KOPT-K1 (cell line): ENCODE measurements at regions not wholly inside any gene's neighbourhood (a gene's known extent, or its start where the extent isn't known, plus 50 kb on each side); places are given as distances from the start of the nearest gene placed in this dataset.

Source experiments
- H3K27ac ChIP-seq: fragments of 200-600 bp; sonication (generic); 2 replicates; pipeline ENCODE4 v1.5.1; 2016; ENCODE audit warnings: antibody characterized with exemption, mild to moderate bottlenecking, low read depth, low read length; ENCODE audit not compliant: poor library complexity, severe bottlenecking
- H3K36me3 ChIP-seq: fragments of 200-600 bp; sonication (generic); 2 replicates; pipeline ENCODE4 v1.5.1; 2017; ENCODE audit warnings: antibody characterized with exemption, mild to moderate bottlenecking, low read length, moderate library complexity; ENCODE audit not compliant: insufficient read depth
- H3K9me3 ChIP-seq: fragments of 200-600 bp; sonication (generic); 2 replicates; pipeline ENCODE4 v1.5.1; 2017; ENCODE audit warnings: antibody characterized with exemption, low read length, mild to moderate bottlenecking; ENCODE audit not compliant: insufficient read depth, poor library complexity, severe bottlenecking

DNA sequence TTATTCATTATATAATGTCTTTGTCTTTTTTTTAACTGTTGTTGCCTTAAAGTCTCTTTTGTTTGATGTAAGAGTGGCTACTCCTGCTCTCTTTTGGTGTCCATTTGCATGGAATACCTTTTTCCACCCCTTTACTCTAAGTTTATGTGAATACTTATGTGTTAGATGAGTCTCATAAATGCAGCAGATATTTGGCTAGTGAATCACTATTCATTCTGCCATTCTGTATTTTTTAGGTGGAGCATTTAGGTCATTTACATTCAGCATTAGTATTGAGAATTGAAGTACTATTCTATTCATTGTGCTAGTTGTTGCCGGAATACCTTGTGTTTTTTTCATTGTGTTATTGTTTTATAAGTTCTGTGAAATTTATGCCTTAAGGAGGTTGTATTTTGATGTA, 317.1 kb downstream of the ANXA1 start:
- H3K27ac ChIP-seq, result no peak overlapping the region
- H3K36me3 ChIP-seq, result no peaks in the 10 kb centered on the region
- H3K9me3 ChIP-seq, result no peaks in the 10 kb centered on the region

DNA sequence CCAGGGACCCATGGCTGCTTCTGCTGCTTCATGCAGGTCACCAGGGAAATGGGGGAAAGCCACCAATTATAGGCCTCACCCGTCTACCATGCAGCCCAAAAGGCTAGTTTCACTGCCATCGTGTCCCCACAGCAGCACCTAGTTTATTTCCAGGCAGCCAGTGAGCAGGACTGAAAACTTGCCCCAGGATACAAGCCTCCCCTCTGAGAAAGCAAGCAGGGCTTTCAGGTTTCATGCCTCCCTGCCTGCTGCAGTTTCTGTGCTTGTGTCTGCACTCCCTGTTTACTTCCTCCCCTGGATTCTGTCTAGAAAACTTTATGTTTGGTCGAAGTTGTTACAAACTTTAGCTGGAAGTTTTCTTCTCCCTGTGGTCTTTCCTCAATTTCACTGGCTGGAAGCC, 319.1 kb downstream of the ANXA1 start:
- Histone ChIP-seq H3K36me3 (no peaks in the 10 kb centered on the region), H3K9me3 (no peaks in the 10 kb centered on the region), H3K27ac (no peak overlapping the region)

DNA sequence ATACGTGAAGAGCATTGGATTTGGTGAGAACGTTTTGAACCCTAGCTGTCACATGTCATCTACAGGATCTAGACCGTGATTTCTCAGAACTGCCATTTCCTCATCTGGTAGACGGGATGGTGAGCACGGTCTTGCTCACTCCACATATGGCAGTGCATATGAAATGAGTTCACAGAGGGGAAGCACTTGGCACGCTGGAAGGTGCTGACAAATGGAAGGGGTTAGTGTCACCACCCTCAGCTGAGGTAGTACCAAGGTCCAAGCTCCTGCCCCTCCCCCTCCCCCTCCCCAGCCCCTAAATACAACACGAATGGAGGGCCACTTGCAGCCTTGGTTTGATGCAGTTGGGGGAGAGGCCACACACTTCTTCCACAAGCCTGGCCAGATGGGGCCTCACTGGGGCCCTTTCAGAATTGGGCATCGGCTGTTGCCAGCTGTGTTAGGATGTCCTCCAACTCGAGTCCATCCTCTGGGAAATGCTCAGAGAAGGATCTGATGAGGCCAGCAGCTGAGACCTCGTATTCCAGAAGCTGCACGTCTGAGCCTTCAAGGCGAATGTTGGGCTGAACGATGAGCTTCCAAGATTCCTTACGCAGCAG, 322.4 kb downstream of the ANXA1 start:
- Histone ChIP-seq H3K27ac (no peak overlapping the region), H3K9me3 (no peaks in the 10 kb centered on the region), H3K36me3 (no peaks in the 10 kb centered on the region)

DNA sequence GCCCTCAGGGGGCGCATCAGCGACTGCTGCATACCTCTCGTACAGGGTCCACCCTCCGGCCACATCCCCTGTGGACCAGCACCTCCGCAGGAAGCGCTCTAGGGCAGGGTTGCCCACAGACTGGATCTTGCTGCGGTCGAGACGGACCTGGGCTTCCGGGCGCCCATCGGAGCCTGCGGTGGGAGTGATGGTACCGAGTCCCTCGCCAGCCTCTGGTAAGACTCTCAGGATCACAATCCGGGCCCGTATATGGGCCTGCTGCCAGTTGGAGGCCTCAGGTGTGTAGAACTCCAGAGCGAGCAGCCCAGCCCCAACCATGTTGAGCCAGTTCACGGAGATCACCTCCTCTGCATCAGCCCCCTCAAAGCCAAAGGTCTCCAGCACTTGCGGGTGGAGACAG, 323.0 kb downstream of the ANXA1 start:
- H3K9me3 ChIP-seq, result no peaks in the 10 kb centered on the region
- no peaks in the 10 kb centered on the region for H3K36me3 ChIP-seq
- no peak overlapping the region for H3K27ac ChIP-seq

DNA sequence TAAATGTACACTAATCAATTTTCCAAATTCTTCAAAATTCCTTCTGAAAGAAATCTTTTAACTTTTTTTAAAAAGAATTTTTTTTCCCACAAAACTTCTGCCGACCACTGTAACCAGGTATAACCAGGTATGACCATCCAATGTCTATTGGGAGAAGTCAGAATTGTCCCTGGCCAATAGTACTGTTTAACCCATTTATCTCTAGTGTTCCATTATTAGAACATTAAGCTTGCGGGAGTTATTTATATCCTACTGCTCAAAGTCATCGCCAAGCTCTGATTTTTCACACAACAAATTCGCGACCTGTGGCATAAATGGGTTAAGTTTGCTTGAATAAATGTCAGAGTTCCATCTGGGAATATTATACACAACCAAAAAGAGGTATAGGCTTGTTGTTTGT, 343.2 kb downstream of the ANXA1 start:
- Histone ChIP-seq H3K27ac (no peak overlapping the region), H3K9me3 (no peaks in the 10 kb centered on the region)

DNA sequence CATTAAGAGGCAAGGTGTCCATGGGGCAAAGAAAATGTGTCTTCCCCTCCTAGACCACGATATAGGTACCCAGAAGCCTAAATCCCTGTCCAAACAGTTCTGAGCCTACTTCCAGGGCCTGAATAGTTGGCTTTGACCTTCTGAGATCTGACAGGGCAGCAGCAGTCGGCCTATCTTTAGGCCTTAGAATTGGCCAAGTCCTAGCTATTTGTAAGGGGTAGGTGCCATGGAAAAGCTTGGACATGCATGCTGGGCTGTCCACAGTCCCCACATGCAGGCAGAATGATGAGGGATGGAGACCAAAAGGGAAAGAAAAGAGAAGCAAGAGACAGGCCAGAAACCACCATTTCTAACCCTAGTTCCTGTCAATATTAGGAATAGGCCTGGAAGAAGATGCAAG, 346.1 kb downstream of the ANXA1 start:
- Histone ChIP-seq H3K36me3 (no peaks in the 10 kb centered on the region), H3K9me3 (no peaks in the 10 kb centered on the region), H3K27ac (no peak overlapping the region)

More for the DNA sequence above, 343.2 kb downstream of the ANXA1 start:
- H3K36me3 ChIP-seq, result no peaks in the 10 kb centered on the region

DNA sequence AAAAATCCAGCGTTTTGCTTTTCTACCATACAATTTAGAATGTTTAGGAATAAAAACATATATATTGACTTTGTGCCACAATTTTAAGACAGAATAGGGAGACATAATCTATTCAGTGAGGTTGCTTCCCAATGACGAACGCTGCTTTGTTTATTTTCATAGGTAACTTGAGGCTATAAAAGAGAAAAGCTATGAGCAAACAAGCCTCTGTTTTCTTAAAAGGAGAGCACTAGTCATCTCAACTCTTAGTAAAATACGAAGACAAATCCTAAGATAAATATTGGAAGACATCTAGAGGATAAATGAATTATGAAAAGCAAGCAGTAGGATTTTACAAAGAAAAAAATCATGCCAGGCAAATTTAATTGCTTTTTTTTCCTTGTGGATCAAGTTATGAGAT, 363.6 kb downstream of the ANXA1 start:
- H3K36me3 ChIP-seq, result no peaks in the 10 kb centered on the region
- no peak overlapping the region for H3K27ac ChIP-seq
- no peaks in the 10 kb centered on the region for H3K9me3 ChIP-seq

DNA sequence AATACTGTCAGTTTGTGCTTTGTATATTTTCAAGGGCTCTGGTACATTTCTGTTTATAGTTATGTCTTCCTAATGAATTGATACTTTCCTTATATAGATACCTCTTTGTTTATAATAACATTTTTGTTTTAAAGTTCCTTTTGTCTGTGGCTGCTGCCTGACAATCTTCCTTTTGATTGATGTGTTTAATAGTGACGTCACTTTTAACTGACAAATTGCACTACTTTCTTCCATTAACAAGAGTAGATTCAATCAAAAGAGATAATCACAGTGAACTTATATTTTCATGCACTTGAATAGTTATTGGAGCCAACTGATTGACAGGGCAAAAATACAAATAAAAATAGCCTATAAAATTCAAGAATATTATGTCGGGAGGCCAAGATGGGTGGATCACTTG, 371.7 kb downstream of the ANXA1 start:
- H3K36me3 ChIP-seq, result no peaks in the 10 kb centered on the region
- H3K9me3 ChIP-seq, result no peaks in the 10 kb centered on the region
- no peak overlapping the region for H3K27ac ChIP-seq

DNA sequence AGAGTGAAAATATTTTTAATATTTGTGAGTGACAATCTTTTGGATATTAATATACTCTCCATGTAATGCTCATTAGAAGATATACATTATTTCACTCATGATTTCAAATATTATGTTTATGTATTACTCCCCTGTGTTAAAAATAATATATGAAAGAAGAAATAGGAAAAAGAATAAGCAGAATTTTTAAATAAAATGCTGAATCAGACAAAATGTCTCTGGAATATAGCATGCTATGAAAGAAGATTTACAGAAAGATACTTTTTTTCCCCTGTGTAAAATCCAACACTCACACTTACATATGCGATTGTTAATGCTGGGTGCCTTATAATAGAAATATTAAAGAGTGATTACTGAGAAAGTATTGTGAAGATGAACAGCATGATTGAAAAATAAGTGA, 373.7 kb downstream of the ANXA1 start:
- H3K27ac ChIP-seq, result no peak overlapping the region
- H3K9me3 ChIP-seq, result no peaks in the 10 kb centered on the region
- H3K36me3 ChIP-seq, result no peaks in the 10 kb centered on the region

DNA sequence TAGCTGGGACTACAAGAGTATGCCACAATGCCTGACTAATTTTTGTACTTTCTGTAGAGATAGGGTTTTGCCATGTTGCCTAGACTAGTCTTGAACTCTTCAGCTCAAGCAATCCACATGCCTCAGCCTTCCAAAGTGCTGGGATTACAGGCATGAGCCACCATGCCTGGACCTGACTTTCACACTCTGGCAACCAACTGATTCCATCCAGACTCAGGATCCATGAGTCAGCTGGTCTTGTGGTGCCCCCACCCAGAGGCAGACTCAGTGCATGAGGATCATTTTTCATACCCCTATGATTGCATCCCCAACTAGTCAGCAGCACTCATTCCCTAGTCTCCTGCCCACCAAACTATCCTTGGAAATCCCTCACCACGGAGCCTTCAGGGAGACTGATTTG, 375.9 kb downstream of the ANXA1 start:
- no peaks in the 10 kb centered on the region for H3K36me3 ChIP-seq
- H3K9me3 ChIP-seq, result no peaks in the 10 kb centered on the region
- H3K27ac ChIP-seq, result no peak overlapping the region

DNA sequence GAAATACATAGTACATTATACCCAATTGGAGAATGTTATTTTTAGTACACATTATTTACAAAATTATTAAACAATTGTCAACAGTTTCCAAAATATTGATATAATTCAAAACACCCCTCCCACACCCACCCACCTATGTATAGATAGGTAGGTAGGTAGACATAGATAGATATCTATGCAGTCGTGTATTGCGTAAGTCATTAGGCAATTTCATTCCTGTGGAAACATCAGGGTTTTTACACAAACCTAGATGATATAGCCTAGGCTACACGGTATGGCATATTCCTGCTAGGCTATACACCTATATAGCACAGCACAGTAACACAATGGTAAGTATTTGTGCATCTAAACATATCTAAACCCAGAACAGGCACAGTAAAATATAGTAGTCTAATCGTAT, 377.3 kb downstream of the ANXA1 start:
- no peak overlapping the region for H3K27ac ChIP-seq
- no peaks in the 10 kb centered on the region for H3K36me3 ChIP-seq
- H3K9me3 ChIP-seq, result no peaks in the 10 kb centered on the region

DNA sequence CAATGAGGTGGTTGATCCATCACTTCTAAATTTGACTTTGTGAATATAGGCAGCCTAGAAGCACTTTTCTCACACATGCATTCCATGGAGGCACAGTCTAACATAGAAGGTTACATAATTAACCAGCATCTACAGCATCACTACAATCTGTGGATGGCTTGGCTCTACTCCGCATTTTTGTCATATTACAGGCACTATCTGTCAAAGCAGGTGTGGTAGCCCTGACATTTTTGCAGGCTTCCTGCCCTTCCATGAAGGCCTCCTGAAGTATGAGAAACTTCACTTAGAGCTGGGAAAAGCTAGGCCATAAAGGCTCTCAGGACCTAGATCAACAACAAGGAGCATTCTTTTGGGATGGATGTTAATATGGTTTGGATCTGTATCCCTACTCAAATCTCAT, 378.0 kb downstream of the ANXA1 start:
- H3K36me3 ChIP-seq, result no peaks in the 10 kb centered on the region
- no peak overlapping the region for H3K27ac ChIP-seq
- no peaks in the 10 kb centered on the region for H3K9me3 ChIP-seq

DNA sequence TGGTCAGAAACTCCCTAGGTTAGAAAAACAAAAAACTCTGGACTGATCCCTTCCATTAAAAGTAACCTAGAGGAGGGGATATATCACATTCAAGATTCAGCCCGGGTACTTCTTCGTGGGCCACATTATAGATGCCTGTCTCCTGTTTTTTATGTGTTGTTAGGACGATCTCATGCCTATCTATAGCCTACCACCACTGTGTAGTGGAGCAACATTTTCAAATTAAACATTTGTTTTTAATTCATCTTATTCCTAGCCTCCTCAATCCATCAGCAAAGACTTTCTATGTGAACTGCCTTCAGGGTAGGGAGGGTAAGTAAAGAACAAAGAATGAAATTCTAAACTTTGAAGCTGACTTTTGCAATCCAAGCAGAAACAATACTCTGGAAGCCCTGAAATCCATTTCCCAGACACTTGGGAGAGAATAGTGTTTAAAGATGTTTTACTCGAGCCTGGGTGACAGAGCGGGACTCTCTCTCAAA, 379.4 kb downstream of the ANXA1 start:
- H3K36me3 ChIP-seq, result no peaks in the 10 kb centered on the region
- H3K9me3 ChIP-seq, result no peaks in the 10 kb centered on the region
- H3K27ac ChIP-seq, result no peak overlapping the region

DNA sequence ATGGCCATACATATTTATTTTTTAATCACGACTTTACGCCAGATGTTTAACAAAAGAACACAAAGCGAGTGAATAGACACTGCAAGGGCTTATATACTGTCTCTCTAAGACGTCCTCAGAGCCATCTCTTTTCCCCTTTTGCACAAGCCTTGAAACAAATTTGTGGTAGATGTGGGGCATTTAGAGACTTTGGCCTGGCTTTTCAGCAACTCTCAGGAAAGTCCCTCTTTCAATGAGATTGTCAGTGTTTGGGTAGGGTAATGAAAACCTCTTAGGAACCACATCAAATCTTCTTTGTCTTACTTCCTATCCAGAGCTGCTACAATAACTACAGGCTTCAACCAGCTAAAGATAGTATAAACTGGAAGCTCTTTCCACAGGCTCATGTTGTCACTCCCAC, 380.0 kb downstream of the ANXA1 start:
- no peak overlapping the region for H3K27ac ChIP-seq
- H3K36me3 ChIP-seq, result no peaks in the 10 kb centered on the region
- H3K9me3 ChIP-seq, result no peaks in the 10 kb centered on the region

DNA sequence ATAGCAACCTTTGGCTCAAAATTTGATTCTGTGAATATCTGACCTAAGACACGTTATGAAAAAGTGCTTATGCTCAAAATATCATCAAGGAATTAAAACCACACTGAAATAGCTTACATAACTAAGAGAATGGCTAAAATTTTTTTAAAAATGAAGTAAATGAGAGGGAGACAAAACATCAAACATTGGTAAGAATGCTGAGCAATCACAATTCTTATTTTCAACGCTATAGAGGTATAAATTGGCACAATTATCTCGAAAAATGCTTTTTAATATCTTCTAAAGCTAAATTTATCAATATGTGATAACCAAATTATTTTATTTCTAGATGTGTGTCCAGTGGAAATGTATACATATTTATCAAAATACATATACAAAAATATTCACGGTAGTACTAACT, 381.3 kb downstream of the ANXA1 start:
- H3K27ac ChIP-seq, result no peak overlapping the region
- no peaks in the 10 kb centered on the region for H3K9me3 ChIP-seq

DNA sequence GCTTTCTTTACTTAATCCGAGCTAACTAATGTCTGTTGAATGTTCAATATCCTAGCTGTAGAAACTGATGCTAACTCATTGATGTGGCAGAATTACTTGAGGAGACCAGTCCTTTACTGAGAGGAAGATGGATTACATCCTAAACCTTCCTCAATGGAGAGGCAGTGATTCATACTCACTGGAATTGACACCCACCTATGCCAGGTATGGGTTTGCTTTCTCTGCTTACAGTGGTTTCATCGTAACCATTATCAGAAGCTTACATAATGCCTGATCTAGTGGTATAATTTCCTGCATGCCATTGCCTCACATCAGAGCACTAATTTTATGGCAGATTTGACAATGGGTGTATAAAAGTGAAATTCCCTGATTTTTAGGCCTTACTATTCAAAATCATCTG, 384.7 kb downstream of the ANXA1 start:
- H3K27ac ChIP-seq, result no peak overlapping the region
- H3K36me3 ChIP-seq, result no peaks in the 10 kb centered on the region
- H3K9me3 ChIP-seq, result no peaks in the 10 kb centered on the region

More for the DNA sequence above, 381.3 kb downstream of the ANXA1 start:
- no peaks in the 10 kb centered on the region for H3K36me3 ChIP-seq
